Brain pericyte (primary cell): ENCODE measurements at regions not wholly inside any gene's neighbourhood (a gene's known extent, or its start where the extent isn't known, plus 50 kb on each side); places are given as distances from the start of the nearest gene placed in this dataset.
"Not testable (repeated sequence)": the region's sequence is repeated elsewhere in the genome, so short reads cannot be mapped to it uniquely, and the experiment has no call there.

ENCODE experiments used
- DNase-seq: peaks from one replicate; pipeline ENCODE4 v3.0.0-alpha.2; 2012; ENCODE audit warnings: low read depth, low spot score

GRCh38 chr7:67475293-67475692, 478.7 kb downstream of the TYW1 start:
- DNase-seq, result no peak

- no peak for DNase-seq
Observed at GRCh38 chr7:67478066-67478465, 481.4 kb downstream of the TYW1 start.

GRCh38 chr7:67484244-67484751, 487.7 kb downstream of the TYW1 start:
- DNase-seq, result no peak

- DNase-seq, result no peak
Observed at GRCh38 chr7:67486401-67486800, 489.8 kb downstream of the TYW1 start.

GRCh38 chr7:67487316-67487715, 490.7 kb downstream of the TYW1 start:
- no peak for DNase-seq

GRCh38 chr7:67489881-67490280, 493.2 kb downstream of the TYW1 start:
- no peak for DNase-seq

GRCh38 chr7:67493366-67493765, 496.7 kb downstream of the TYW1 start:
- DNase-seq, result no peak

- no peak for DNase-seq
Observed at GRCh38 chr7:67496589-67496988, 500.0 kb downstream of the TYW1 start.

- DNase-seq, result not testable (repeated sequence)
Observed at GRCh38 chr7:67497914-67498313, 501.3 kb downstream of the TYW1 start.

- no peak for DNase-seq
Observed at GRCh38 chr7:67502929-67503328, 506.3 kb downstream of the TYW1 start.

- no peak for DNase-seq
Observed at GRCh38 chr7:67505449-67505848, 508.8 kb downstream of the TYW1 start.

- DNase-seq, result no peak
Observed at GRCh38 chr7:67512481-67512880, 515.8 kb downstream of the TYW1 start.

- DNase-seq, result no peak
Observed at GRCh38 chr7:67518580-67518979, 521.9 kb downstream of the TYW1 start.

GRCh38 chr7:67519171-67519570, 522.5 kb downstream of the TYW1 start:
- DNase-seq, result no peak

GRCh38 chr7:67522504-67522903, 525.9 kb downstream of the TYW1 start:
- DNase-seq, result no peak

- DNase-seq, result no peak
Observed at GRCh38 chr7:67523713-67524112, 527.1 kb downstream of the TYW1 start.

GRCh38 chr7:67525588-67525987, 529.0 kb downstream of the TYW1 start:
- no peak for DNase-seq

- no peak for DNase-seq
Observed at GRCh38 chr7:67535241-67535989, 538.8 kb downstream of the TYW1 start.

GRCh38 chr7:67542916-67543315, 546.3 kb downstream of the TYW1 start:
- no peak for DNase-seq

GRCh38 chr7:67547183-67547907, 550.7 kb downstream of the TYW1 start:
- DNase-seq, result no peak

- DNase-seq, result no peak
Observed at GRCh38 chr7:67549126-67549525, 552.5 kb downstream of the TYW1 start.

GRCh38 chr7:67550801-67551436, 554.3 kb downstream of the TYW1 start:
- DNase-seq, result no peak

GRCh38 chr7:67552738-67553137, 556.1 kb downstream of the TYW1 start:
- DNase-seq, result no peak
